ENCODE measurements at regions not wholly inside any gene's neighbourhood (a gene's known extent, or its start where the extent isn't known, plus 50 kb on each side); places are given as distances from the start of the nearest gene placed in this dataset.
"Not testable (repeated sequence)": the region's sequence is repeated elsewhere in the genome, so short reads cannot be mapped to it uniquely, and the experiment has no call there.

DNA sequence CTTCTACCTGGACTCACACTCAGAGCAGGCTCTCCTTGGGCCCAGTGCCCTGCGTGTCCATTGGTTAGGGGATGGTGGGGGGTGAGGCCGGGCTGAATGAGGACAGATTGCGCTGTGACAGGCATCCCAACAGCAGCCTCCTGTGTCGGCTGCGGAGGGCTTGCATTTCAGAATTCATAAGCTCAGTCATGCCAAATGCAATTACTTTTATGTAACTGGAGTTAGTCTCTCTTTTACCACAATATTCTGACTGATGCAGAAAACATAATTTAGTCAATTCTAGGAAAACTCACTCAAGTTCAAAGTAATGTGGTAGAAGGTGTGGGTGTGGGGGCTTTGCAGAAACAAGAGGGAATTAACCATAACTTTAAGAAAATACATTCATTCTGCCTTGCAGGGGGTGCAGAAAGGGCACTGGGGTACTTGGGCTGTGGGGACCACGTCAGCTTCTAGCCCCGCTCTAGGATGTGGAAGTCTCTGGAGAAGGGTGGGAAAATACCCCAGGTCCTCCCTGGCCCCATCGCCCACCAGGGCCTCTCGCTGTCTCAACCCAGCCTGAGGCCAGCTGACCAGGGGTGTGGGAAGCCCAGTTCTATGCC, 257.7 kb downstream of the ADGRD1 start:
- 72 to 74% methylated on average over 9 of the region's 9 CpGs for WGBS, 2 donors
- no peak for TF ChIP-seq POLR2A (IDR thresholded peaks at IDR 0.05)
- TF ChIP-seq CTCF (IDR thresholded peaks at IDR 0.05): no peak
- intact Hi-C loops (cut with DNase I): no loop called here
- no peaks in the 10 kb centered on the region for H3K9me3 ChIP-seq
- H3K4me1 ChIP-seq: no peaks in the 10 kb centered on the region
- DNase-seq (no peak), ATAC-seq (no peak)
- no peak overlapping the region for H3K27ac ChIP-seq
- no peaks in the 10 kb centered on the region for H3K27me3 ChIP-seq
- no peak overlapping the region for H3K4me3 ChIP-seq
- no peaks in the 10 kb centered on the region for H3K36me3 ChIP-seq (replicated peaks in 1 of 2; ENCODE audit: insufficient read depth in 1 of 2, low read depth in 2 of 2)

DNA sequence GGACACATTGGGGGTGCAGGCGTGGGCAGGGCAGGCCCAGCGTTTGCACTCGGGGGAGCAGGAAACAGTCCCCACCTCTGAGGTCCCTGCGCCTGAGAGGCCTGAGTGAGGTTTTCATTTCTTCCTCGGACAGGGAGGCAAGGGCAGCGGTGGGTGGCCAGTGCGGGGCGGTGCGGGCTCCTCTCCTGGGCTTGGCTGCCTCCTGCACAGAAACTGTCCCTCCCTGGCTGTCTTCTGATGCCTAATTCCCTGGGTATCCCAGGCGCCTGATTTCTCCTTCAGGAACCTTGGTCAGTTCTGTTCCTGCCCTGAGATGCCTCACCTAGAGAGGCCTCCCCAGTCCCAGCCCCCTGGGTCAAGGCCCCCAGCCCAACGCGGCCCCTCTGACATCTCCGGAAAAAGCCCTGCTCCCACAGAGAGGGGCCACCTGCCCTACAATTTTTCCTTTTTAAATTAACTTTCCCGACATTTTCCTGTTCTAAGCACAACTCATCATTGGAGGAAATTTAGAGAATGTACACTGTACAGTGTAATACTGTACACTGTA, 260.3 kb downstream of the ADGRD1 start:
- intact Hi-C loops (cut with DNase I): no loop called here
- Histone ChIP-seq H3K27me3 (no peaks in the 10 kb centered on the region), H3K4me3 (no peak overlapping the region), H3K9me3 (no peaks in the 10 kb centered on the region), H3K36me3 (replicated peaks in 1 of 2; ENCODE audit: insufficient read depth in 1 of 2, low read depth in 2 of 2) (no peaks in the 10 kb centered on the region), H3K4me1 (peaks cover 6% of the 10 kb centered on the region), H3K27ac (no peak overlapping the region)
- 74 to 81% methylated on average over 13 to 14 of the region's 14 CpGs for WGBS, 2 donors
- TF ChIP-seq CTCF (IDR thresholded peaks at IDR 0.05) (no peak), POLR2A (IDR thresholded peaks at IDR 0.05) (no peak)
- ATAC-seq (no peak), DNase-seq (no peak)

DNA sequence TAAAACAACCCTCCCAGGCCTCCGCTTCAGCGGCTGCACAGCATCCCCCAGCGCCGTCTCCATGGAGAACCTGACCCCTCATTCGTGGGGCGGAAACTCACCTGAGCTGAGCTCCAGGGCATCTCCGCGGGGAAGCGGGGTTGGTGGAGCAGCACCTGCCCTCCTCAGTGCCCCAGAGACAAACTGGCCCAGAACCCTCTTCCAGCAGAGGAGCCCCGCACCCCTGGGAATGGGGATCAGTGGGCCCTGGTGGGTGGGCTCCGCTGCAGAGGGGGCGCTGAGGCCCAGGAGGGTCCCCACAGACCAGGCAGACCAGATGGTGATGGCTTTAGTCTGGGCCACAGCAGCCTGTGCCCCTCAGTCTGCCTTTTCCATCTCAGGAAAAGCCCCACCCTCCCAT, 261.2 kb downstream of the ADGRD1 start:
- peak in 1 of 4 donors; percentile 0 for DNase-seq
- intact Hi-C loops (cut with DNase I); H3K4me3 ChIP-seq; H3K36me3 ChIP-seq (replicated peaks in 1 of 2; ENCODE audit: insufficient read depth in 1 of 2, low read depth in 2 of 2); H3K27me3 ChIP-seq; H3K27ac ChIP-seq; H3K9me3 ChIP-seq; ATAC-seq: not testable (repeated sequence)
- H3K4me1 ChIP-seq: peaks cover 11% of the 10 kb centered on the region
- WGBS, 2 donors: 81 to 92% methylated on average over 6 to 12 of the region's 12 CpGs

GRCh38 chr12:131216587-131216986, 262.9 kb downstream of the ADGRD1 start:
- DNase-seq; ATAC-seq; H3K27me3 ChIP-seq; H3K9me3 ChIP-seq; H3K27ac ChIP-seq; H3K4me3 ChIP-seq; intact Hi-C loops (cut with DNase I); H3K36me3 ChIP-seq (replicated peaks in 1 of 2; ENCODE audit: insufficient read depth in 1 of 2, low read depth in 2 of 2): not testable (repeated sequence)
- peaks cover 11% of the 10 kb centered on the region for H3K4me1 ChIP-seq
- WGBS, 2 donors: 30 to 35% methylated on average over 10 to 14 of the region's 14 CpGs

DNA sequence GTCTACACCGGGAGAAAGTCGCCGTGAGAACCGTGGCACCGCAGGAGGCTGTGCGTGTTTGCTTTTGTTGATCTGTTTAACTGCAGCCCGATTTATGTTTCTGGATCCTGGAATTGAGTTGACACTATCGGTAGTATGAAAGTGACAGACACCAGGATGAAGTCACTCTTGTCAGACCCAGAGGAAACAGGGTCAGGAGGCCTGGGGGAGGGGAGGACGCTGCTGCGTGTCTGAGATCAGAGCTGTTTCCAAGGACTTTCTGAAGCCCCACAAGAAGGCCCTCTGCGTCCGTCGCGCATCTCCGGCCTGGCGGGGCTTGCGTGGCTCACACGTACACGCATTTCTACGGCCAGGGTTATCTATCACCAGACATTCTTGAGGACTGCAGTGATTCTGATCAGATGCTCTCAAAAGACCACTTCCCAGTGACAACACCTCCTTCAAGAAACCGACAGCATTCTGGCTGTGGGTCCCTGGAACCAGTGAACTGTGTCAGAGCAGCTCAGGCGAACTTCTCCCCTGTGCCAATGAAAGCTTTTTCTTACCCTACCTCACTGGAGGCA, 263.4 kb downstream of the ADGRD1 start:
- intact Hi-C loops (cut with DNase I): no loop called here
- WGBS, 2 donors: 41 to 56% methylated on average over 22 of the region's 22 CpGs
- Histone ChIP-seq H3K36me3 (replicated peaks in 1 of 2; ENCODE audit: insufficient read depth in 1 of 2, low read depth in 2 of 2) (no peaks in the 10 kb centered on the region), H3K9me3 (no peaks in the 10 kb centered on the region), H3K4me1 (peaks cover 11% of the 10 kb centered on the region), H3K4me3 (no peak overlapping the region), H3K27ac (no peak overlapping the region), H3K27me3 (no peaks in the 10 kb centered on the region)
- ATAC-seq: no peak
- DNase-seq: no peak
- TF ChIP-seq CTCF (IDR thresholded peaks at IDR 0.05) (no peak), POLR2A (IDR thresholded peaks at IDR 0.05) (no peak)
